ENCODE measurements at regions not wholly inside any gene's neighbourhood (a gene's known extent, or its start where the extent isn't known, plus 50 kb on each side); places are given as distances from the start of the nearest gene placed in this dataset.
"Not testable (repeated sequence)": the region's sequence is repeated elsewhere in the genome, so short reads cannot be mapped to it uniquely, and the experiment has no call there.

- no peak for DNase-seq
Measured at GRCh38 chr9:75803130-75803529, 87.3 kb upstream of the PCSK5 start.

- DNase-seq = no peak
Measured at GRCh38 chr9:75810063-75810462, 80.4 kb upstream of the PCSK5 start.

GRCh38 chr9:75811692-75812091 lies 78.8 kb upstream of the PCSK5 start:
- no peak for DNase-seq

GRCh38 chr9:75812141-75812540 lies 78.3 kb upstream of the PCSK5 start:
- no peak for DNase-seq

DNA sequence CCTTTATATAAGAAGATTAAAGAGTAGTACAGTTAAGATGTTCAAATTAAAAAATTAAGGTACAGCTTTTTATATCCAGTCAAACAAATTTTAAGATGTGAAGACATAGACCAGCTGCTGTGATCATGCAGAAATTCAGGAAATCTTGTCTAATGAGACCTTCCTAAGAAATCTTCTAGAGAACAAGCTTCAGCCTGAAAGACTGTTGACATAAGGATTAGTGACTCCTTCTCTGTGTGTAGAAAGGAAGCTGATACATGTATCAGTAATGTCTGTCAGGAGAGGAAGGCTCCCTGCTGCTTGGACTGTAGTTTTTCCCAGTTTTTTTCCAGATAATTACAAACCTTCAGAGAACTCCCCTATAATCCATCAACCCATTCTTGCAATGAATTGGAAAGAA lies 75.8 kb upstream of the PCSK5 start:
- no peak for DNase-seq

DNA sequence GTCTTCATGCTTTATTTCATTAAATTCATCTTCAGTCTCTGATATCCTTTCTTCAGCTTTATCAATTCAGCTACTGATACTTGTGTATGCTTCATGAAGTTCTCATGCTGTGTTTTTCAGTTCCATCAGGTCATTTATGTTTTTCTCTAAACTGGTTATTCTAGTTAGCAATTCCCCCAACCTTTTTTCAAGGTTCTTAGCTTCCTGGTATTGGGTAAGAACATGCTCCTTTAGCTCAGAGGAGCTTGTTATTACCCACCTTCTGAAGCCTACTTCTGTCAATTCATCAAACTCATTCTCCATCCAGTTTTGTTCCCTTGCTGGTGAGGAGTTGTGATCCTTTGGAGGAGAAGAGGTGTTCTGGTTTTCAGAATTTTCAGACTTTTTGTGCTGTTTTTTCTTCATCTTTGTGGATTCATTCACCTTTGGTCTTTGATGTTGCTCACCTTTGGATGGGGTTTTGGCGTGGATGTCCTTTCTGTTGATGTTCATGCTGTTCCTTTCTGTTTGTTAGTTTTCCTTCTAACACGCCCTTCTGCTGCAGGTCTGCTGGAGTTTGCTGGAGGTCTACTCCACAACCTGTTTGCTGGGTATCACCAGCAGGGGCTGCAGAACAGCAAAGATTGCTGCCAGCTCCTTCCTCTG lies 69.9 kb upstream of the PCSK5 start:
- DNase-seq = not testable (repeated sequence)

GRCh38 chr9:75823151-75823550 lies 67.3 kb upstream of the PCSK5 start:
- DNase-seq = no peak

GRCh38 chr9:75824816-75825568 lies 65.5 kb upstream of the PCSK5 start:
- no peak for DNase-seq

GRCh38 chr9:75826314-75826713 lies 64.2 kb upstream of the PCSK5 start:
- no peak for DNase-seq

DNA sequence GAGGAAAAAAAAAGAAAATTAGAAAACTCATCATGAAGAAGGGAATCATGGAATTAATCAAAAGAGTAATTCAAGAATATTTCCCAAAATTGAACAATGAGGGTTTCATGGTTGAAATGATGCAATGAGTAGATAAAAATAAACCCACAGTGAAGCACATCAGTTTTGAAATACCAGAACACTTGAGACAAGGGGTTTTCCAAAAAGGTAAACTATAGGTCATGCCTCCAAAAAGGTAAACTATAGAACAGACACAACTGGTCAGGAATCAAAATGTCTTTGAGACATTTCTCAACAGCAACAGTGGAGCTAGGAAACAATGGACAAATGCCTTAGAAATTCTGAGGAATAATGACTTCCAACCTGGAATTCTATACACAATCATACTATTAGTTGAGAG lies 60.2 kb upstream of the PCSK5 start:
- DNase-seq = no peak

- DNase-seq = no peak
Measured at GRCh38 chr9:75833778-75834177, 56.7 kb upstream of the PCSK5 start.

DNA sequence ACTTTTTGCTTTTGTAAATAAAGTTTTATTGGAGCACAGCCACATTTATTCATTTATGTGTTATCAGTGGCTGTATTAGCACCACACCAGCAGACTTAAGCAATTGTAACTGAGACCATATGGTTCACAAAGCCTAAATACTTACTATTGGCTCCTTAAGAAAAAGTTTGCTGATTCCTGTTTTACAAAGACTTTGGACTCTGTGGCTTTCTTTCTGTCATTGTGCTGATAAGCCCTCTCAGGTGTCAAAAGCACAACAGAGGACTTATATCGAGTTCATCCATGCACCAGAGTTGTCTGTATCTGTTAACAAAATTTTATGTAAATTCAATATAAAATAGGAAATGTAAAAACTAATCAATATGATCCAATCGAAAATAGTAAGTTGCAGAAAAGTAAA lies 55.6 kb upstream of the PCSK5 start:
- DNase-seq = no peak
